G401.6 (cell line): ENCODE measurements at regions not wholly inside any gene's neighbourhood (a gene's known extent, or its start where the extent isn't known, plus 50 kb on each side); places are given as distances from the start of the nearest gene placed in this dataset.
"Not testable (repeated sequence)": the region's sequence is repeated elsewhere in the genome, so short reads cannot be mapped to it uniquely, and the experiment has no call there.

Experiments
- FAIRE-seq: peaks from 2 replicates; lab custom pipeline; 2012; peaks lifted over from hg19 to GRCh38; lab: Jason Lieb, UNC

- no peak for FAIRE-seq
Observed at GRCh38 chr4:13763707-13764106, 136.2 kb upstream of the BOD1L1 start.

- no peak for FAIRE-seq
Observed at GRCh38 chr4:13765539-13765938, 138.0 kb upstream of the BOD1L1 start.

- no peak for FAIRE-seq
Observed at GRCh38 chr4:13766761-13767540, 139.4 kb upstream of the BOD1L1 start.

GRCh38 chr4:13777341-13777740 lies 149.8 kb upstream of the BOD1L1 start:
- no peak for FAIRE-seq

DNA sequence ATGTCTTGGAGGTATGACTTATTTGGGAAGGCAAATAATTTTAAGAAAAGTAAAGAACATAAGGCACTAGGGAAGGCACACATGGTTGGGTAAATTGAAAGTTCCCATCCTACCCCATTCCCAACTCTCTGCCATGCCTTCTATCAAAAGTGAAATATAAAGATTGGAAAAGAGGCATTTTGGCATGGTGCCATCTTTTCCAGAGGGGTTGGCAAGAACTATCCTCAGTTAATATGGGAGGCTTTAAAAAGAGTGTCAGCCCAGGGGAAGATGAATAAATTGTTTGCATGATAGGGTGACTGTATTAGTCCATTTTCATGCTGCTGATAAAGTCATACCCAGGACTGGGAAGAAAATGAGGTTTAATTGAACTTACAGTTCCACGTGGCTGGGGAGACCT lies 150.8 kb upstream of the BOD1L1 start:
- no peak for FAIRE-seq

DNA sequence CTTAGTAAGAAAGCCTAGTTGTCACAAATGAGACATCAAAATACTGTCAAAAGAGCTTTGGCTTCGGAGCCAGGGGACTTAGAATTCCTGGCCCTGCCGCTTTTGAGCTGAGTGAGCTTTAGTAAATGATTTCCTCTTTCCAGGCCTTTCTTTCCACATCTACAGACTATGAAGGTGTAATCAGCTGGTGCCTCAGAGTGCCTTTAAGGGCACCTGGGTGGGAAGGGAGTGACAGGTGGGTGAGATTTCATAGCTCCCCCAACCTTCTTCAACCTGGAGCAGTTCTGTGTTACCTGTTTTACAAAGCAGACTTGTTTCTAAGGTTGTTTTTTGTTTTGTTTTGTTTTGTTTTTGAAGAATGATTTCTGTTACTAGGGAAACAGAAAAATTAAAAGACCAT lies 154.7 kb upstream of the BOD1L1 start:
- FAIRE-seq: no peak

- no peak for FAIRE-seq
Observed at GRCh38 chr4:13783800-13784411, 156.4 kb upstream of the BOD1L1 start.

- no peak for FAIRE-seq
Observed at GRCh38 chr4:13793020-13793710, 165.6 kb upstream of the BOD1L1 start.

DNA sequence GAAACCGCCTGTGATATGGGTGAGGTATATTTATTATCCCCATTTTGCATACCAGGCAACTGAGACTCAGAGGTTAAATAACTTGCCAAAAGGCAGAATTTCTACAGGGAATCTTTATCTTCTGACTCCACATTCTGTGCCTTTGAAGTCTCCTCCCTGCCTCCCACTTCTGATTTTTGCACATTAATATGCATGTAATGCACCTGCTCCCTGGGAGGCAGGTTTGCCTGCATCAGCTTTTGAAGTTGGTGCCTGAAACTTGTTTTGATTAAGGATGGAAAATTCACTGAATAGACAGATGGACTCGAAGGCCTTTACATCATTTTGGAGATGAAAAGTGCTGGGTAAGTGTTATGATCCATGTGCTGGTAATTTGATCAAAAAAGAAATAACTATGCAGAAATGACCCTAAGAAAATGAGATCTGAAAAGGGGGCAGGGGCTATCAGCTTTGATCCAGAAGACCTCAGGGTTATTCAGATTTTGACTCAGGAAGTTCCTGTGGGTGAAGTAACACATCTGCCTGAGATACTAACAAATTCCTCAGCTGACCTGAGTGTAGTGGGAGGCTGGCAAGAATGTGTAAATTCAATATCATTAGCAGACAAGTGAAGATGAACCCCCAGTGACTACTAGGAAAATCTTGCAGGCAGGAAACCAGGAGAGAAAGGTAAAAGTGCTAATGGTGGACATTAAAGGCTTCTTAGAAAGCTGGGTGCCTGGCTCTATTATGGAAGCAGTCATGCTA lies 167.5 kb upstream of the BOD1L1 start:
- FAIRE-seq: no peak

GRCh38 chr4:13797061-13797460 lies 169.5 kb upstream of the BOD1L1 start:
- no peak for FAIRE-seq

DNA sequence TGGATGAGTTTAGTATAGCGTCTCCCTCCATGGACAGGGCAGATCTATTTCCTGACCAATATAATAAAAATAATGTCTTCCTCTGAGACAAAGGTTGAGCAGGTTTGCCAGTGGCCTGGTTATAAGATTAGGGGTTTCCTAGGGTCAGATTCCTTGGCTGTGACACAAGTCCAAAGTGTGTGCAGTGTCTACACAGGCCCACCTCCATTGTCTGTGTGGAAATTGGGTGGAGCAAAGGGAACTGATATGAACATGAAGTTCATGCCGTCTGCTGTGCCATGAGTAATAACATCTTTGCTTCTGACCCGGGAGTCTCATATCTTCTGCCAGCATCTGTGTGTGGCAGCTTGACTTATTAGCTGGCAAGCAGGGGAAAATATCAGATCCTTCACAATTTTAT lies 187.7 kb upstream of the BOD1L1 start:
- FAIRE-seq: no peak

GRCh38 chr4:13816472-13816871 lies 188.9 kb upstream of the BOD1L1 start:
- FAIRE-seq: no peak

DNA sequence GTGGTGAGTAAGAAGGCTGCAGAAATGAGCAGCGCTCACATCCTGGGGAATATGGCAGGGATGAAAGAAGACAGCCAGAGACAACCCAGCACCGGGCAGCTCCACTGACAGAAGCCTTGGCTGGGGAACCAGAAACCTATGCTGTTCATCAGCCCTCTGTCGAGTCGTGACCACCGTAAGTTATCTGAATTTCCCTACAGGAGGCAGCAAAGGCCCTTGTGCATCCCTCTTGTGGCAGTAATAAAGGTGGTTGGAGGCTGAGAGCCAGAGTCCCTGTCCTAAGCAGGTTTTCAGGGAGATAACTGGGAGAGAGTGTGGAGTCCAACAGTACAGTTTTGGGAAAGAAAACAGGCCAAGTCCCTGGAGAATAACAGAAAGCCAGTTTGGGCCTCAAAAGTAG lies 194.0 kb upstream of the BOD1L1 start:
- no peak for FAIRE-seq

- not testable (repeated sequence) for FAIRE-seq
Observed at GRCh38 chr4:13825822-13826221, 198.3 kb upstream of the BOD1L1 start.

- FAIRE-seq: no peak
Observed at GRCh38 chr4:13829457-13829856, 201.9 kb upstream of the BOD1L1 start.

- FAIRE-seq: no peak
Observed at GRCh38 chr4:13830449-13830848, 202.9 kb upstream of the BOD1L1 start.

- FAIRE-seq: no peak
Observed at GRCh38 chr4:13833171-13833804, 205.8 kb upstream of the BOD1L1 start.

DNA sequence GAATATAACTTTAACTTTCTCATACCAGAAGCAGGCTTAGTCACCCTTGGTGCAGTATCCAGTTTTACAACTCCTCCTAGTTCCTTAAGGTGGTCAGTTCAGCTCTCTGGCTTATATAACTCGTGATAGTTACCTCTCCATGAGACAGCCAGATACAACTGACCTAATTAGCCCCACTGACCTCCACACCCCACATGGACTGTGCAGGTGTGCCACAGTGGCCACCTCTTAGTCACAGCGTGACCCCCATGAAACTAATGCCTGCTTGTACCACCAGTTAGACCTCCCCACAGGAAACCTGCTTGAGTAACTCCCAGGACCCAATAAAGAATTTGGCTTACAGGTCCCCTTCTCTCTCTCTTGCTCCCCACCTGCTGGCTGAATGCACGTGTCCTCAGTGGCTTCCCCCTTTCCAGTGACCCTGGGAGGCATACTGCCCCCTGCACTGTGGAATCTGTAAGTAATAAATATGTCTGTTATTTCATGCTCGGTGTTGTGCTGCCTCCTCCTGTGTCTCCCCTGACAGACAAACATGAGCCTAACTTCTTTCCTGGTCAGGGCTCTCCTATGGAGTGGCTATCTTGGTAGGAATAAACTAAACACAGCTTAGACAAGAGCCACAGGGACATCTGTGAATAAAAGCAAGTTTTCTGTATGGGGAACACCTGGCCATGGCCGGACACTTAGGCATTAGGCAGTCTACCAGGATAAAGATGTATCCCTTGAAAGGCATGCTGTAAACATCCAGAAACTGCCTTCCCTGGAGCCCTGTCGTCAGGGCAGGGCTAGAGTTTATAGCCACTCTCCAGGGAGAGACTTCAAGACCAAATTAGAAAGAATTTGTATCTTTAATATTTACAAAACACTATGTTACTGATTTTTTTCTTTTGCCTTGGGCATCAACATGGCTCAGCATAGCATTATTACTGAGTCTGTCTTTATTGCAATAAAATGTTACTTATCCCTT lies 209.7 kb upstream of the BOD1L1 start:
- no peak for FAIRE-seq

DNA sequence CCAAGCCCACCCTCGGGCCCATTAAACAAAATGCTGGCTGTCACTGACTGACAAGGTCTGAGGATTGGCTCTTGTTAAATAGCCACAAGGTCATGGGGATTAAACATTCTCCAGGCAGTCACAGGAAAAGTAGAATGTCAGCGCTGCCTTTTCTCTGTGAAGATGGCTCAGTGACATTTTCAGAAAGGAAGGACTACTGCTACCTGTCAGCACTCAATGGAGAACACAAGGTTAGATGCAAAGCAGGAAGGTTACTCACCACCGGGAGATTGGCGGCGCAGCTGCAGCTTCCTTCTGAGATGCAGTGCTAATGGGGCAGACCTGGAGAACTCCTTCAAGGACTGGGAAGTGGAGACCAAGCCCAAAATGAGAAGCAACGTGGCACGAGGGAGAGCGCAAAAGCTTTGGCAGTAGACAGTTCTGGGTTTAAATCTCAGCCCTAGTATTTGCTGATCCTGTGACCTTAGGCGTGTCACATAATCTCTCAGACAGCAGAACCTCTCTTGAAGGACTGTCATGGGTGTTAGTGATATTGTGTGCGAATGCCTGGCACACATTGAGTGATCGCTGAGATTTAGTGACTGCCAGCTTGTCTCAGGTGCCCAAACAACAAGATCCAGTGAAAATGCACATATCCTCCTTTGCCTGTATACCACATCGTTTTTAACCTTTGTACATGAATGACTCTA lies 213.1 kb upstream of the BOD1L1 start:
- FAIRE-seq: no peak

GRCh38 chr4:13844740-13845139 lies 217.2 kb upstream of the BOD1L1 start:
- no peak for FAIRE-seq
